HL-60/S4 (cell line): ENCODE measurements at regions not wholly inside any gene's neighbourhood (a gene's known extent, or its start where the extent isn't known, plus 50 kb on each side); places are given as distances from the start of the nearest gene placed in this dataset.

Experiments
- in situ Hi-C: fragments of 300-500 bp; cut with MboI; formaldehyde crosslinking; loops from 2 replicates; pipeline ENCODE4 v1.14.3; 2022; ENCODE audit warnings: low sequenced_read_pairs

- in situ Hi-C loops, result no loop called here
These were observed 322.8 kb downstream of the UQCRFS1 start for GRCh38 chr19:28889941-28890670.

GRCh38 chr19:28887920-28888618 lies 324.9 kb downstream of the UQCRFS1 start:
- in situ Hi-C loops, result no loop called here

DNA sequence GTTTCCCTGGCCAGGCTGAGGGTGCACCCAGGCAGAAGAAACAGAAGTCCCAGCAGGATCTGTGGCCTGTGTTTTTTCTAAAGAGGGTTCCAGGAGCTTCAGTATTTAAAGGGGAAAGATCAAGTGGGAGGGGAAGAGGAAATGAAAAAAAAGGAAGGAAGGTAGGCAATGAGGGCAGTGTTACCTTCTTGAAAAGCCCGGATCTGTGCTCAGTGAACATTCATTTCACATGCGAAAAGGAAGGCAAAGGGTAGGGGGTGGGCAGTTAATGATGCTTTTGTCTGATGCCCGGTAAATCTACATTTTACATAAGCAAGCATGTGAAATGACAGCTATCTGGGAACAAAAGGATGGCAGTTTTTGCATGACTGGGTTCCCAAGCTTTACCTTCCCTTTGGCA lies 326.2 kb downstream of the UQCRFS1 start:
- in situ Hi-C loops, result no loop called here

DNA sequence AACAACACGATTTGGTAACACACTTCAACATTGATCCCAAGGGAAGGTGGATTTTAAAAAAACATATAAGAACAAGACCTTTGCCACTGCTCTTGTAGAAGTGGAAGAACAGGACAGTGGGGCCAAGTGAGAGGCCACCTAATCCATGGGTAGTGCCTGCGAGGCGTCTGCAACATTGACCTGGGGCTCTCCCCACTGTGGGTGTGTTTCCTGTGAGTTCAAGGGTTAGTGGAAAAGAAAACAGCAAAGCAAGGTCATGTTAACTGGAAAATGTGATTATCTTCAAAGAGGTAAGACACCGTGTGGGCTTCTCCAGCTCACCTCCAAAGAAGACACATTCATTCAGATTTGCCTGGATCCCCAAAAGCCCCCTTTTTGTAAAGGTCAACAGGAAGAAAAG lies 327.0 kb downstream of the UQCRFS1 start:
- in situ Hi-C loops, result no loop called here

DNA sequence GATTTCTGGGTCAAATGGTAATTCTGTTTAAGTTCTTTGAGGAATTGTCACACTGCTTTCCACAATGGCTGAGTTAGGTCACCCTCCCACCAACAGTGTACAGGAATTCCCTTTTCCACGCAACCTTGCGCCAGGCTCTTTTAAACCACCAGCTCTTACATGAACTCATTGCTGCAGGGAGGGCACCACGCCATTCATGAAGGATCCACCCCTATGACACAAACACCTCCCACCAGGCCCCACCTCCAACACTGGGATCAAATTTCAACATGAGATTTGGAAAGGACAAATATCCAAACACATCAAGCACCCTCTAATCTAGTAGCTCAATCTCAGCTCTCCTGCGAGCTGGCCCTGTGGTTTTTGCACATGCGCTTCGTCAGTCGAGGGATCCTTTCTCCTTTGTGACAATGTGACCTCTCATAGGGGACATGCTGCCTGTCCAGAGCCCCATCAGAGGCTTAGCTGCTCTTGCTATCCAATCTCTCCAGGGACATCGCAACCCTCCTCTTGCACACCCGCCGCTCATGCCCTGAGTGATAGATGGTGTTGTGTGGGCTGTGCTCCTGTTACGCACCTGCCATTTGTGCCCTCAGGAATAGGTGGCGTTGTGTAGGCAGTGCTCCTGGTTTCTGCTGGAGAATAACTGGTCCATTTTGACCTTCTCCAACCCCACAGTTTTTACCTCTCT lies 328.0 kb downstream of the UQCRFS1 start:
- in situ Hi-C loops, result no loop called here

DNA sequence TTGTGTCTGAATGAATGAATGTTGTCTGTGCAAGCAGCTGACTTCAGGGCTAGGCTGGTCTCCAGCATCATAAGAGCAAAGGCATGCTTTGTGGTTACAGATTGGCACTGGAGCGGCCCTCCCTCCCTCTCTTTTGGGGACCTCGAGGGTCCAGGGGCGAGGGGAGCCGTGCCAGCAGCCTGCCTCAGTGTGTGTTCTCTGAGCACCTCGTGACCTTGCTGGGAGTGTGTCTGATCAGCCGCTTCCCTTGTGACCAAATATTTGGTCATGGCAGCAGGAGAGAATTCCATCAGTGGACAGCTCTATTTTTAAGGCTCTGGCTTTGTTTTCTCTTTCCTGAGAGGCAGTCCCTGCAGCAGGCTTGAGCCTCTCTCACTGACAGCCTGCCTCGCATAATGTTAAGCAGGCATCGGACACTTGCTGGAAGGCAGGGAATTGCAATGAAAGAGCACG lies 329.7 kb downstream of the UQCRFS1 start:
- in situ Hi-C loops, result no loop called here

GRCh38 chr19:28882818-28883217 lies 330.1 kb downstream of the UQCRFS1 start:
- in situ Hi-C loops, result no loop called here

- in situ Hi-C loops, result no loop called here
These were observed 331.3 kb downstream of the UQCRFS1 start for GRCh38 chr19:28881616-28882015.

- in situ Hi-C loops, result no loop called here
These were observed 332.1 kb downstream of the UQCRFS1 start for GRCh38 chr19:28880735-28881401.

GRCh38 chr19:28878862-28879566 lies 333.9 kb downstream of the UQCRFS1 start:
- in situ Hi-C loops, result no loop called here

DNA sequence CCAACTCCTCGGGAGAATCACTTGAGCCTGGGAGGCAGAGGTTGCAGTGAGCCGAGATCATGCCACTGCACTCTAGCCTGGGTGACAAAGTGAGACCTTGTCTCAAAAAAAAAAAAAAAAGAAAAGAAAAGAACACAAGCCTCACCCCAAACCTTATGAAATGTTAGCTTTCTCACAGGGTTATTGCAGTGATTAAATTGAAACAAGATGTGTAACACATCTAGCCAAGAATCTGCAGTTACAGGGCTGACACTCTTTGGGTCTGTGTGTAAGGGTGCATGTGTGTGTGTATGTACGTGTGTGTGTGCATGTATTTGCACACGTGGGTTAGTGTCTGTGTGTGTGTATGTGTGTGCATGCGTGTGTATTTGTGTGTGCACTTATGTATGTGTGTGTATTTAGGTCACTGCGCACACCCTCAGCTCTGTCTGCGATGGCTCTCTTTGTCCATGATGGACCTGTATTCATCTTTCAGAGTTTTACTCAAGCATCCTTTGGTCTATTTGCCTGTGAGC lies 336.3 kb downstream of the UQCRFS1 start:
- in situ Hi-C loops, result no loop called here

- in situ Hi-C loops, result loop anchor here (25.0 kb wide), 1 partner anchor 862 kb away; no protein-coding TSS in a partner anchor
These were observed 338.2 kb downstream of the UQCRFS1 start for GRCh38 chr19:28874742-28875141.

DNA sequence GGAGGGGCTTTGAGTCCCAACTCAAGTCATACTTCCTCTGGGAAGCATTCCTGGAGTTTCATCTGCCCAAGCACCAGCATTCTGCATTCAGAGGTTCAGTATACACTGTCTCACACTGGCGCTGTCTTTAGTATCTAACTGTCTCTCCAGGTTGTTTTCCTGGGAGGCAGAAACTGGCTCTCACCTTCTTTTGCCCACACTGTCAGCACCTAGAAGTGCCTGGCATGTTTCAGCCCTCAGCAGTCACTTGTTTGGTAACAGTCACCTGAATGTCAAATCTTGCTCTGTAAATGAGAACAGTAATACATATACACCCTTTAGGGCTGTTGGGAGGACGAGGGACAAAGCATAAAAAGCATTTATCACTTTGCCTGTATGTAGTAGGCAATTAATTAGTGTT lies 339.6 kb downstream of the UQCRFS1 start:
- in situ Hi-C loops, result loop anchor here (25.0 kb wide), 1 partner anchor 861 kb away; no protein-coding TSS in a partner anchor

DNA sequence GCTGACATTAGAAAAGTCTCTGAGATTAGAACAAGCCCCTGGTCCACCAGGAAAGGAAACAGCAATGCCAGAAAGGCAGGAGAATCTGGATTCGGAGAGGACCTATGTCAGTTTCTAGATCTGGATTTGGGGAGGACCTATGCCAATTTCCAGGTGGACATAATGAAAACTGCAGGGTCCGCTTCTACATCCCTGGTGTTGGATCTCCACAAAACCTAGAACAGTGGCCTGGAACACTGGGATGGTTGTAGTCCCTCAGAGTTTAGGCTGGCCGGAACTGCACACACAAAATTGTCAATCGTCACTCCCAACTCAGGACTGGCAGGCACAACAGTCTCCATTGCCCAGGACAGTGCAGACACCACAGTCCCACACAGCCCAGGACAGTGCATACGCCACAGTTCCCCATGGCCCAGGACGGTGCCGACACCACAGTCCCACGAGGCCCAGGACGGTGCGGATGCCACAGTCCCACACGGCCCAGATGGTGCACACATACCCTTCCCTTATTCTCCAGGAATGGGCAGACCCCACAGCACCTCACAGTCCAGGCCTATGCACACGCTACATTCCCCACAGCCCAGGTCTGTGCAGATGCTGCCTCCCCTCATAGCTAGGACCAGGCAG lies 341.7 kb downstream of the UQCRFS1 start:
- in situ Hi-C loops, result loop anchor here (25.0 kb wide), 1 partner anchor 859 kb away; no protein-coding TSS in a partner anchor

DNA sequence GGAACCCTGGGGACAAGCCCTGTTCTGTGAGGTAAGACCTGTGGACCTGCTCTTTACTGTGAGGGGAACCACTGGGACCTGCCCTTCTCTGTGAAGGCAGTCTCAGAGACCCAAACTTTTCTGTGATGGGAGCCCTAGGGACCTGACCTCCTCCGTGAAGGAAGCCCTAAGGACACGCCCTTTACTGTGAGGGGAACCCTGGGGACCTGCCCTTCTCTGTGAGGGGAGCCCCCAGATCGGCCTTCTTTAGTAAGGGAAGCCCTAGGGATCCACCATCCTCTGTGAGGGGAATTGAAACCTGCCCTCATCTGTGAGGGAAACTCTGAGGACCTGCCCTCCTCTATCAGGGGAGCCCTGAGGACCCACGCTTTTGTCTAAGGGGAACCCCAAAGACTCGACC lies 343.5 kb downstream of the UQCRFS1 start:
- in situ Hi-C loops, result loop anchor here (25.0 kb wide), 1 partner anchor 857 kb away; no protein-coding TSS in a partner anchor

GRCh38 chr19:28868836-28869235 lies 344.1 kb downstream of the UQCRFS1 start:
- in situ Hi-C loops, result loop anchor here (25.0 kb wide), 1 partner anchor 857 kb away; no protein-coding TSS in a partner anchor

- in situ Hi-C loops, result loop anchor here (25.0 kb wide), 1 partner anchor 856 kb away; no protein-coding TSS in a partner anchor
These were observed 345.0 kb downstream of the UQCRFS1 start for GRCh38 chr19:28867978-28868377.

DNA sequence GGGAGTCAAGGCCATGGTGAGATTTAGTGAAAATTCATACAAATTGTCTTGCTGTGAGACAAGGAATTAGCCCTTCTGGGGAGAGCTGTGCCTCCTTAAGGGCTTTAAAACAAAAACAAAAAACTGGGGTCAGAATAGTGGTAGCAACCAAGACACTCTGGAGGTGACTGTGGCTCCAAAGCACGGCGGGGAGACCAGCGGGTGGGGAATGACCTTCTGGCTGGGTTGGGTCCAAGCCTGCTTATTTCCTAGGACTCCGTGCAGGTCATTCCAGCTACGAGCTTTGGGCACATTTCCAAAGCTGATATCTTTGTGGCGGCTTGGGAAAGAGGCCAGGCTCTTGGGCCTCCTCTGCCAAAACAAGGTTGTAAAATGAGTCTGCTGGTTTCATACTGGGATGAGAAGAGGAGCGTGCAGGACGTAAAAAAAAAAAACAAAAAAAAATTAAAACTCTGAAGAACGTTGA lies 348.3 kb downstream of the UQCRFS1 start:
- in situ Hi-C loops, result loop anchor here (25.0 kb wide), 1 partner anchor 852 kb away; no protein-coding TSS in a partner anchor

DNA sequence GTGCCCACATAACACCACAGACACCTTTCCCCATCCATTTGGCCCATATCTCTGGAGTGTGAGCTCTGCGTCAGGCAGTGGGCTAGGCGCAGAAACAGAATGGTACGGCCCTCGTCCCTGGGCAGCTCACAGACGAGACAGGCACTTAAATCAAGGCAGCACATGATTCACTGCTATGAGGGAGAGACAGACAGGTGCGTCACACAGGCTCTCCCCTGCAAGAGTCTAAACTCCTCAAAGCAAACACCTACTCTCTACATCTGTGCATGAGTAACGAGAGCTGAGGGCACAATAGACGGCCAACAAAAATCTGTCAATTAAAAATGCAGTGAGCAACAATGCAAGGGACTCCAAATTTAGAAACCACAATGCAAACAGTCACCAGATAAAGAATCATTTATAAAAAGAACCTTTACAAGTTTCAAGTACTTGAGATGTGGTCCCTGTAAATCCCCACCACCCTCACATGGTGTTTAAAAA lies 348.9 kb downstream of the UQCRFS1 start:
- in situ Hi-C loops, result loop anchor here (25.0 kb wide), 1 partner anchor 852 kb away; no protein-coding TSS in a partner anchor
